ENCODE measurements at regions not wholly inside any gene's neighbourhood (a gene's known extent, or its start where the extent isn't known, plus 50 kb on each side); places are given as distances from the start of the nearest gene placed in this dataset.

DNA sequence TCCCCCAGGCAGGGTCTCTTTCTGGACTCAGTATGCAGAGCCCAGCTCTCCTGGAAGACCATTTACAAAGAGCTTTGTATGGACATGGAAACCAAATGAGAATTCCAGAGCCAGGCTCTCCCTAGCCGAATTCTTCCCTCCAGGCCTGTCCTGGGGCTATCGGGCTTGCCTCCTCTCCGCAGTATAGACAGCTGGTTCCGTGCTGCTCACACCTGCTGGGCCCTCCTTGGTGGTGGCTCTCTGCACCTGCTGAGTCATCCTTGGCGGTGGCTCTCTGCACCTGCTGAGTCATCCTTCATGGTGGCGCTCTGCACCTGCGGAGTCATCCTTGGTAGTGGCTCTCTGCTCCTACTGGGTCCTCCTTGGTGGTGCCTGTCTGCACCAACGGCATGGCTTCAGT, 743.5 kb downstream of the BRD1 start:
- ATAC-seq (no peak), FAIRE-seq (no peak), DNase-seq (ENCODE audit: low spot score) (no peak)
- POLR2A ChIA-PET = no interaction called here
- H3K27me3 ChIP-seq (ENCODE audit: control insufficient read depth in 1 of 2, insufficient read depth in 2 of 2, low read length in 2 of 2) = peaks cover 11 to 58% of the 10 kb centered on the region in 2 experiments; a peak in 4 of 5 replicates
- in situ Hi-C loops (cut with HindIII; ENCODE audit: extremely low pct_ligation_motif_present, low pct_unique_long_range_greater_than_20kb) (no loop called here), intact Hi-C loops (cut with micrococcal nuclease; ENCODE audit: unreplicated experiment) (no loop called here)
- BruUV-seq (replicated peaks) = no TSS peak
- CTCF ChIA-PET (ENCODE audit: low intra/inter-chr PET ratio, low total read pairs) = no interaction called here
- 0 out of 2 replicates have a peak, but pooled peaks cover 2% of the 10 kb centered on the region for H4K20me1 ChIP-seq (ENCODE audit: insufficient read depth, low read length)
- H3K4me2 ChIP-seq (ENCODE audit: low read depth, low read length) = no peak overlapping the region
- H2AFZ ChIP-seq (ENCODE audit: low read length) = no peak overlapping the region
- no peaks in the 10 kb centered on the region for H3K9me3 ChIP-seq (ENCODE audit: low read length)
- WGBS (ENCODE audit: low lambda C conversion rate) = 3% methylated on average over 5 of the region's 8 CpGs
- no peak overlapping the region for H3K27ac ChIP-seq (ENCODE audit: extremely low read length, insufficient read depth, low read length)
- no peak overlapping the region for H3K4me3 ChIP-seq (replicated peaks in 1 of 3; ENCODE audit: insufficient read depth in 1 of 3, low read depth in 2 of 3, low read length in 3 of 3)
- no peaks in the 10 kb centered on the region for H3K4me1 ChIP-seq (ENCODE audit: insufficient read depth, low read length)
- H3K36me3 ChIP-seq (replicated peaks in 1 of 2; ENCODE audit: control insufficient read depth in 1 of 2, insufficient read depth in 2 of 2, low read length in 2 of 2) = no peaks in the 10 kb centered on the region
- no peak overlapping the region for H3K9ac ChIP-seq (ENCODE audit: insufficient read depth, low read depth, low read length)
- H3K79me2 ChIP-seq (ENCODE audit: insufficient read depth, low read length) = no peaks in the 10 kb centered on the region
- TF ChIP-seq MAFG (CRISPR knock-in tag; IDR thresholded peaks at IDR 0.05) (0 out of 2 replicates have a peak, but pooled peaks have one; percentile 57), ZNF224 (CRISPR knock-in tag; IDR thresholded peaks at IDR 0.05) (no peak), NFE2L2 (IDR thresholded peaks at IDR 0.05; ENCODE audit: low read length) (peak; percentile 62; the same call in 1 of the 2 replicates), BCLAF1 (IDR thresholded peaks at IDR 0.05) (no peak), MAFK (conservative IDR thresholded peaks at IDR 0.05 in 1 of 2, IDR thresholded peaks at IDR 0.05 in 1 of 2; ENCODE audit: low read length in 2 of 2) (peak in 1 of 2 experiments; percentile 15; a peak in 1 of 4 replicates), MAFF (IDR thresholded peaks at IDR 0.05; ENCODE audit: low read depth, low read length) (peak; percentile 19; the same call in 1 of the 2 replicates)
- TF ChIP-seq, protein P1, sequence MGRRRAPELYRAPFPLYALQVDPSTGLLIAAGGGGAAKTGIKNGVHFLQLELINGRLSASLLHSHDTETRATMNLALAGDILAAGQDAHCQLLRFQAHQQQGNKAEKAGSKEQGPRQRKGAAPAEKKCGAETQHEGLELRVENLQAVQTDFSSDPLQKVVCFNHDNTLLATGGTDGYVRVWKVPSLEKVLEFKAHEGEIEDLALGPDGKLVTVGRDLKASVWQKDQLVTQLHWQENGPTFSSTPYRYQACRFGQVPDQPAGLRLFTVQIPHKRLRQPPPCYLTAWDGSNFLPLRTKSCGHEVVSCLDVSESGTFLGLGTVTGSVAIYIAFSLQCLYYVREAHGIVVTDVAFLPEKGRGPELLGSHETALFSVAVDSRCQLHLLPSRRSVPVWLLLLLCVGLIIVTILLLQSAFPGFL (CRISPR knock-in tag; IDR thresholded peaks at IDR 0.05) = no peak
- TF ChIP-seq, protein P2, sequence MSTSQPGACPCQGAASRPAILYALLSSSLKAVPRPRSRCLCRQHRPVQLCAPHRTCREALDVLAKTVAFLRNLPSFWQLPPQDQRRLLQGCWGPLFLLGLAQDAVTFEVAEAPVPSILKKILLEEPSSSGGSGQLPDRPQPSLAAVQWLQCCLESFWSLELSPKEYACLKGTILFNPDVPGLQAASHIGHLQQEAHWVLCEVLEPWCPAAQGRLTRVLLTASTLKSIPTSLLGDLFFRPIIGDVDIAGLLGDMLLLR (CRISPR knock-in tag; IDR thresholded peaks at IDR 0.05) = no peak

Measured in HepG2 (cell line).